PC-9 (cell line): ENCODE measurements at regions not wholly inside any gene's neighbourhood (a gene's known extent, or its start where the extent isn't known, plus 50 kb on each side); places are given as distances from the start of the nearest gene placed in this dataset.

ENCODE experiments used
- CTCF ChIP-seq: fragments of 200-600 bp; sonication (generic); conservative IDR thresholded peaks from 2 replicates; pipeline ENCODE4 v1.6.1; 2017; ENCODE audit warnings: mixed run types, antibody characterized with exemption, mild to moderate bottlenecking, moderate library complexity
- EZH2 ChIP-seq: fragments of 200-600 bp; sonication (generic); IDR thresholded peaks from 2 replicates; pipeline ENCODE4 v1.8.0; 2017; ENCODE audit warnings: antibody characterized with exemption, low read depth

DNA sequence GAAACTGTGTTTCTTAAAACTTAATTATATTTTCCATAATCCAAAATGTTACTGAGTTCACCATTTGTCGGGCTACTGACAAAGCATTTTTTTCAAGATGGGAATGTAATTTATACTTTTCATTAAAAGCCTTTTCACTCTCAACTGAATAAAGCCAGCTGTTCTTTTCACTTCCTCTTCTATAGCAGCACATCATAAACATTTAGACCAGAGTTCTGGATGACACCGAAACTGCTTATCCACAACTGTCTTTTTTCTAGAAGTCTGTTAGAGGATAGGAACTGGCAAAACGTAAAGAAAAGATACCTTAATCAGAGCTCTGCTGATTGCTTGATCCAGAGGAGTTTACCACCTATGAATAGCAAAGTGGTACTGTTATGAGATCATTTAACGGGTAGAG is 594.7 kb downstream of the ADGRL2 start:
- TF ChIP-seq CTCF = no peak
- TF ChIP-seq EZH2 = no peak
